ENCODE measurements at regions not wholly inside any gene's neighbourhood (a gene's known extent, or its start where the extent isn't known, plus 50 kb on each side); places are given as distances from the start of the nearest gene placed in this dataset.

- ChIA-PET POLR2A (no interaction called here), CTCF (no interaction called here)
- Histone ChIP-seq H3K36me3 (ENCODE audit: control insufficient read depth in 2 of 2, insufficient read depth in 1 of 2, low read length in 2 of 2) (no peaks in the 10 kb centered on the region), H3K4me1 (ENCODE audit: control insufficient read depth, insufficient read depth, low read length) (no peaks in the 10 kb centered on the region), H3K27ac (ENCODE audit: extremely low read depth, low read depth, low read length) (no peak overlapping the region), H3K4me3 (ENCODE audit: low read depth, low read length) (no peak overlapping the region), H3K9me3 (ENCODE audit: control insufficient read depth, insufficient read depth, low read depth, low read length) (no peaks in the 10 kb centered on the region)
- TF ChIP-seq ZNF670 (tag by site-specific recombination; IDR thresholded peaks at IDR 0.05; ENCODE audit: low read depth) (no peak), ZNF24 (tag by site-specific recombination; IDR thresholded peaks at IDR 0.05) (no peak), ZFHX2 (tag by site-specific recombination; conservative IDR thresholded peaks at IDR 0.05) (no peak), KLF16 (tag by site-specific recombination; IDR thresholded peaks at IDR 0.05) (no peak), ZNF112 (tag by site-specific recombination; IDR thresholded peaks at IDR 0.05) (no peak), ZNF521 (tag by site-specific recombination; IDR thresholded peaks at IDR 0.05) (no peak), HOXA7 (CRISPR knock-in tag; IDR thresholded peaks at IDR 0.05; ENCODE audit: borderline replicate concordance) (no peak), ZNF677 (tag by site-specific recombination; IDR thresholded peaks at IDR 0.05) (no peak), ZNF837 (tag by site-specific recombination; IDR thresholded peaks at IDR 0.05) (no peak), MEIS1 (CRISPR knock-in tag; IDR thresholded peaks at IDR 0.05; ENCODE audit: borderline replicate concordance) (no peak), MZF1 (tag by site-specific recombination; IDR thresholded peaks at IDR 0.05; ENCODE audit: borderline replicate concordance) (no peak), ZSCAN18 (tag by site-specific recombination; IDR thresholded peaks at IDR 0.05) (no peak), INSM2 (tag by site-specific recombination; IDR thresholded peaks at IDR 0.05) (no peak)
Measured at GRCh38 chr13:109516186-109516585, 270.2 kb downstream of the IRS2 start.

- Histone ChIP-seq H3K4me3 (ENCODE audit: low read depth, low read length) (no peak overlapping the region), H3K36me3 (ENCODE audit: control insufficient read depth in 2 of 2, insufficient read depth in 1 of 2, low read length in 2 of 2) (no peaks in the 10 kb centered on the region), H3K9me3 (ENCODE audit: control insufficient read depth, insufficient read depth, low read depth, low read length) (no peaks in the 10 kb centered on the region), H3K27ac (ENCODE audit: extremely low read depth, low read depth, low read length) (no peak overlapping the region), H3K4me1 (ENCODE audit: control insufficient read depth, insufficient read depth, low read length) (no peaks in the 10 kb centered on the region)
- ChIA-PET POLR2A (no interaction called here), CTCF (interaction anchor here (0.6 kb wide), 1 partner anchor 19 kb away, joined by 3 read pairs; no protein-coding TSS in a partner anchor)
- TF ChIP-seq ZBTB1 (tag by site-specific recombination; IDR thresholded peaks at IDR 0.05) (no peak), ZNF549 (tag by site-specific recombination; IDR thresholded peaks at IDR 0.05) (no peak), HOXA7 (CRISPR knock-in tag; IDR thresholded peaks at IDR 0.05; ENCODE audit: borderline replicate concordance) (no peak), ZFP69B (tag by site-specific recombination; IDR thresholded peaks at IDR 0.05) (no peak), ZNF837 (tag by site-specific recombination; IDR thresholded peaks at IDR 0.05) (no peak), ZBTB44 (tag by site-specific recombination; IDR thresholded peaks at IDR 0.05) (no peak), ZNF707 (tag by site-specific recombination; IDR thresholded peaks at IDR 0.05) (no peak), ZNF843 (tag by site-specific recombination; IDR thresholded peaks at IDR 0.05) (no peak), HOXC10 (CRISPR knock-in tag; IDR thresholded peaks at IDR 0.05) (no peak), ZNF398 (tag by site-specific recombination; IDR thresholded peaks at IDR 0.05) (no peak), ZSCAN30 (tag by site-specific recombination; IDR thresholded peaks at IDR 0.05) (no peak), ZNF677 (tag by site-specific recombination; IDR thresholded peaks at IDR 0.05) (no peak), ZNF48 (tag by site-specific recombination; IDR thresholded peaks at IDR 0.05) (no peak), PRDM10 (tag by site-specific recombination; IDR thresholded peaks at IDR 0.05) (no peak), KLF16 (tag by site-specific recombination; IDR thresholded peaks at IDR 0.05) (no peak), ZXDB (tag by site-specific recombination; IDR thresholded peaks at IDR 0.05) (no peak), ZNF529 (tag by site-specific recombination; IDR thresholded peaks at IDR 0.05; ENCODE audit: insufficient replicate concordance) (no peak), ZNF140 (tag by site-specific recombination; IDR thresholded peaks at IDR 0.05) (no peak)
Measured at GRCh38 chr13:109510013-109510412, 276.4 kb downstream of the IRS2 start.
